ENCODE measurements at regions not wholly inside any gene's neighbourhood (a gene's known extent, or its start where the extent isn't known, plus 50 kb on each side); places are given as distances from the start of the nearest gene placed in this dataset.

DNA sequence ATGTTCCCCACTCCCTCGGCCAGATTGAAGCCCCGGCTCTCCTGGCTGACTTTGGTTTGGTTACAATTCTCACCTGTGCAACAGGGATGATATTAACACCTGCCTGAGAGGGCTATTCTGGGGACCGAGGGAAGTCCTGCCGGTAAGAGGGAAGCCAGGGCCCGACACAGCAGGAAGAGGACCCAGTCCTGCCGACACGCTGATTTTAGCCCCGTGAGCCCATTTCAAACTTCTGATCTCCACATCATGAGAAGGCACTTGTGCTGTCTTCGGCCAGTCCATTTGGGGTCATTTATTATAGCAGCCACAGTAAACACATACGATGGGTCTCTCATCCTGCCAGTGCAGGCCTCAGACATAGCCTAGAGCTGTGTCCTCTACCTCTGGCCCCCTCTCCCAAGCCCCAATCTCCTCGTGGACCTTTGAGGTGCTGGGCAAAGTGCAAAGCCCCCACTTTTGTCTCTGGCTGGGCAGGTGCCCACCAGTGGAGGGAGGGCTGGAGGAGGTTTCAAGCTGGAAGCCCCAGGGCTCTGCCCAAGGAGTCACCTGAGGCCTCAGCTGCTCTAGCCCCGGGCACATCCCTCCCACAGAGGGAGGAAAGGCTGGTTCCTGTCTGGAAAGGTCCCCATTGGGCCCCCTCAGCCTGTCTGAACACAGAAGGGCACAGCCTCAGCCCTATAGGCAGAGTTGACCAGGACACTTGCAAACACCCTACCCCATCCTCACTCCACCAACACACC is 59.1 kb upstream of the FGF3 start:
- H3K27ac ChIP-seq = no peak overlapping the region
- FAIRE-seq = no peak
- H3K4me2 ChIP-seq = no peak overlapping the region
- TF ChIP-seq SMC3 (IDR thresholded peaks at IDR 0.05) (no peak), MAZ (IDR thresholded peaks at IDR 0.05; ENCODE audit: borderline replicate concordance, low read depth, low read length) (no peak), PHF8 (IDR thresholded peaks at IDR 0.05; ENCODE audit: borderline replicate concordance, low read depth) (no peak), RCOR1 (IDR thresholded peaks at IDR 0.05; ENCODE audit: low read depth, low read length) (no peak), BHLHE40 (IDR thresholded peaks at IDR 0.05; ENCODE audit: low read depth, low read length) (no peak), CEBPB (IDR thresholded peaks at IDR 0.05) (no peak), CHD4 (IDR thresholded peaks at IDR 0.05; ENCODE audit: borderline replicate concordance) (no peak), MYC (IDR thresholded peaks at IDR 0.05; ENCODE audit: borderline replicate concordance, low read length) (no peak), HEYL (CRISPR knock-in tag; IDR thresholded peaks at IDR 0.05) (no peak), KDM5A (IDR thresholded peaks at IDR 0.05) (no peak), ESRRA (IDR thresholded peaks at IDR 0.05; ENCODE audit: borderline replicate concordance, low read length) (no peak), HOXB13 (CRISPR knock-in tag; IDR thresholded peaks at IDR 0.05; ENCODE audit: low read depth) (no peak), ZFP36 (IDR thresholded peaks at IDR 0.05; ENCODE audit: borderline replicate concordance, partially characterized antibody) (no peak), HOXA7 (CRISPR knock-in tag; IDR thresholded peaks at IDR 0.05) (no peak), NFE2L2 (conservative IDR thresholded peaks at IDR 0.05; ENCODE audit: low read length) (no peak), RFX5 (IDR thresholded peaks at IDR 0.05) (no peak)
- TF ChIP-seq, protein P1, sequence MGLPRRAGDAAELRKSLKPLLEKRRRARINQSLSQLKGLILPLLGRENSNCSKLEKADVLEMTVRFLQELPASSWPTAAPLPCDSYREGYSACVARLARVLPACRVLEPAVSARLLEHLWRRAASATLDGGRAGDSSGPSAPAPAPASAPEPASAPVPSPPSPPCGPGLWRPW (IDR thresholded peaks at IDR 0.05) = no peak
- no peaks in the 10 kb centered on the region for H3K4me1 ChIP-seq
- ChIA-PET POLR2A (no interaction called here), CTCF (interaction anchor here (1.1 to 1.4 kb wide), 2 partner anchors 9 to 11 kb away, joined by 3 to 4 read pairs; no protein-coding TSS in a partner anchor)
- H3K9me3 ChIP-seq = no peaks in the 10 kb centered on the region
- no peak for DNase-seq (ENCODE audit: low read depth in 1 of 2, low spot score in 1 of 2)
- 64% methylated on average over 12 of the region's 12 CpGs for WGBS (ENCODE audit: missing lambda C conversion rate)
- H3K4me3 ChIP-seq = no peak overlapping the region
- no peak for ATAC-seq

DNA sequence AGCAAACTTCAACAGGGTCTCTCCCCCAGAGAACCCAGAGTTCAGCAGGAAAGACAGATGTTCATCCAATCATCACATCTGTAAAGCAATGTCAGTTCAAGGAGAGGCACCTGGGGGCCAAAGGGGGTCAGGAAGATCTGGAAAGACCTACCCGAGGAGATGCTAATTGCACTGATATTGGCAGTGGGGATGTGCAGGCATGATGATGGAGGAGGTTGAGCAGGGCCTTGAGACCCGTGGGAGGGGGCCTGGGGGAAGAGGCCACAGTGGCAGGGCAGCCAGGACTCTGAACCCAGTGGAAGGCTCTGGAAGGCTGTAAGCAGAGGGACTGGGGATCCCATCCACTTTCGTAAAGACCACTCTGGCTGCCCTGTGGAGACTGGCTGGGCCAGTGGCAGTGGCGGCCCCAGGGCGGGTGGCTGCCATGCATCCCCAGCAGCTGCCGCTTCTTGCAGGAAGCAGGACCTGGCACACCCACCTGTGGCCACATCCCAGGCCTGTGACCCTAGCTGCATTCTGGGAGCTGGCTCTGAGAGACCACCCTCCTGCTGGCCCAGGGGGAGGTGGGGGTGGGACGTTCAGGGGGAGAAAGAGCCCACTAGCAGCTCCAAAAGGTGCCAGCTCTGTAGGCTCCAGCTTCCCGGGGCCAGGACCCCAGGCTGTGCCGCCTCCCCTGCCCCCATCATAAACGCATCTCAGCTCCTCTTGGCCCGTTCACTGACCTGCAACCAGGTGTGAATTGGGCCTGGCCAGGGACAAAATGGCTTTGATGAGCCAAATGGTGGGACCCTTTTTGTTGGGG is 59.9 kb upstream of the FGF3 start:
- DNase-seq (ENCODE audit: low read depth in 1 of 2, low spot score in 1 of 2) (no peak), FAIRE-seq (no peak), ATAC-seq (no peak)
- Histone ChIP-seq H3K4me3 (no peak overlapping the region), H3K4me2 (no peak overlapping the region), H3K27ac (no peak overlapping the region), H3K9me3 (no peaks in the 10 kb centered on the region), H3K4me1 (no peaks in the 10 kb centered on the region)
- CTCF ChIA-PET = interaction anchor here (1.0 to 2.4 kb wide), 8 partner anchors 8 to 193 kb away, joined by 3 to 11 read pairs (median 4); no protein-coding TSS in a partner anchor
- 29% methylated on average over 3 of the region's 11 CpGs for WGBS (ENCODE audit: missing lambda C conversion rate)
- POLR2A ChIA-PET = no interaction called here
- TF ChIP-seq, protein P2, sequence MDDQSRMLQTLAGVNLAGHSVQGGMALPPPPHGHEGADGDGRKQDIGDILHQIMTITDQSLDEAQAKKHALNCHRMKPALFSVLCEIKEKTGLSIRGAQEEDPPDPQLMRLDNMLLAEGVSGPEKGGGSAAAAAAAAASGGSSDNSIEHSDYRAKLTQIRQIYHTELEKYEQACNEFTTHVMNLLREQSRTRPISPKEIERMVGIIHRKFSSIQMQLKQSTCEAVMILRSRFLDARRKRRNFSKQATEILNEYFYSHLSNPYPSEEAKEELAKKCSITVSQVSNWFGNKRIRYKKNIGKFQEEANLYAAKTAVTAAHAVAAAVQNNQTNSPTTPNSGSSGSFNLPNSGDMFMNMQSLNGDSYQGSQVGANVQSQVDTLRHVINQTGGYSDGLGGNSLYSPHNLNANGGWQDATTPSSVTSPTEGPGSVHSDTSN (IDR thresholded peaks at IDR 0.05) = no peak
- TF ChIP-seq POLR2A (IDR thresholded peaks at IDR 0.05; ENCODE audit: low read length) (no peak), JUNB (IDR thresholded peaks at IDR 0.05) (no peak), MAZ (IDR thresholded peaks at IDR 0.05; ENCODE audit: borderline replicate concordance, low read depth, low read length) (no peak), RFX5 (IDR thresholded peaks at IDR 0.05) (no peak), NPAS2 (CRISPR knock-in tag; IDR thresholded peaks at IDR 0.05; ENCODE audit: borderline replicate concordance) (no peak), EHF (CRISPR knock-in tag; IDR thresholded peaks at IDR 0.05) (no peak), KDM1A (IDR thresholded peaks at IDR 0.05; ENCODE audit: low read depth) (no peak), SMC3 (IDR thresholded peaks at IDR 0.05) (no peak), RAD21 (conservative IDR thresholded peaks at IDR 0.05 in 1 of 2, IDR thresholded peaks at IDR 0.05 in 1 of 2) (no peak)
- TF ChIP-seq, protein P3, sequence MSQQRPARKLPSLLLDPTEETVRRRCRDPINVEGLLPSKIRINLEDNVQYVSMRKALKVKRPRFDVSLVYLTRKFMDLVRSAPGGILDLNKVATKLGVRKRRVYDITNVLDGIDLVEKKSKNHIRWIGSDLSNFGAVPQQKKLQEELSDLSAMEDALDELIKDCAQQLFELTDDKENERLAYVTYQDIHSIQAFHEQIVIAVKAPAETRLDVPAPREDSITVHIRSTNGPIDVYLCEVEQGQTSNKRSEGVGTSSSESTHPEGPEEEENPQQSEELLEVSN (IDR thresholded peaks at IDR 0.05; ENCODE audit: borderline replicate concordance, low read depth) = no peak

Data from A549 (cell line).